ENCODE measurements at regions not wholly inside any gene's neighbourhood (a gene's known extent, or its start where the extent isn't known, plus 50 kb on each side); places are given as distances from the start of the nearest gene placed in this dataset.

DNA sequence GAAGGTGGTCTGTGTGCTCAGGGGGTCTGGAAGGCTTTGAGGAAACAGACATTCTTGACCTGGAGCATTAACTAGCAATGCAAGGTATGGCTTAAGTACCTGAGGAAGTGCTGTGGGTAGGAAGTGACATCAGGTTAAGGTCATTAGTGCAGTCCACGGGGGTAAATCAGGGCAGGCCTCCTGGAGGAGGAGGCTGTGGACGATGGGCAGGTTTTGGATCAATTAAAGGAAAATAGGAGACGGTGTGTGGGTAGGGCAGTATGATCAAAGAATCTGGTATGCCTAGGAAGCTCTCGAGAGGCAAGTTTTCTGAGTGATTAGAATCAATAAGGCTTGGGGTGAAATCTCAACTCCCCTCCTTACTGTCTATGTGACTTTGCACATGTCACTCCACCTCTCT, 295.3 kb downstream of the AACS start:
- TF ChIP-seq GATA2 (IDR thresholded peaks at IDR 0.05; ENCODE audit: low read depth, low read length) (no peak), GATA3 (IDR thresholded peaks at IDR 0.05; ENCODE audit: low read depth, low read length) (no peak)

Data from SH-SY5Y (cell line).